Peyer's patch (tissue), 4 donors: ENCODE measurements at regions not wholly inside any gene's neighbourhood (a gene's known extent, or its start where the extent isn't known, plus 50 kb on each side); places are given as distances from the start of the nearest gene placed in this dataset.

Experiments
- DNase-seq, 3 donors: peaks; one replicate each; pipeline ENCODE4 v3.0.0-alpha.2; 2017 to 2019
- H3K27ac ChIP-seq, 4 donors: fragments of 200-600 bp; sonication (generic); one replicate each; pipeline ENCODE4 v1.5.1; 2016 to 2019
- H3K27me3 ChIP-seq, 2 donors: fragments of 200-600 bp; sonication (generic); one replicate each; pipeline ENCODE4 v1.5.1; 2019
- H3K36me3 ChIP-seq, 3 donors: fragments of 200-600 bp; sonication (generic); one replicate each; pipeline ENCODE4 v1.5.1; 2016 to 2019
- H3K4me1 ChIP-seq, 4 donors: fragments of 200-600 bp; sonication (generic); one replicate each; pipeline ENCODE4 v1.5.1; 2016 to 2019
- H3K4me3 ChIP-seq, 4 donors: fragments of 200-600 bp; sonication (generic); 1 replicate in 3 of 4; 2 replicates in 1 of 4; pipeline ENCODE4 v1.5.1; 2016 to 2019; ENCODE audit warnings: mild to moderate bottlenecking in 1 of 4
- H3K9me3 ChIP-seq, 4 donors: fragments of 200-600 bp; sonication (generic); one replicate each; pipeline ENCODE4 v1.5.1; 2016 to 2019; ENCODE audit warnings: mild to moderate bottlenecking in 1 of 4
- CTCF ChIP-seq, 6 experiments: fragments of 450-650 bp in 4 of 6; fragments of 200-600 bp in 2 of 6; sonication (generic) in 1 of 6; IDR thresholded peaks; one replicate each; pipeline ENCODE4 v1.5.1; 2017 to 2019; ENCODE audit warnings: antibody characterized with exemption in 6 of 6, mild to moderate bottlenecking in 3 of 6, moderate library complexity in 1 of 6
- POLR2A ChIP-seq, 2 donors: fragments of 450-650 bp; IDR thresholded peaks; one replicate each; pipeline ENCODE4 v1.5.1; 2017; ENCODE audit warnings: antibody characterized with exemption in 2 of 2, mild to moderate bottlenecking in 2 of 2, moderate library complexity in 2 of 2

GRCh38 chr9:75390951-75391350 is 302.6 kb downstream of the OSTF1 start:
- no peak for DNase-seq
- Histone ChIP-seq H3K9me3 (no peaks in the 10 kb centered on the region), H3K27me3 (no peaks in the 10 kb centered on the region), H3K4me3 (no peak overlapping the region), H3K36me3 (no peaks in the 10 kb centered on the region), H3K27ac (no peak overlapping the region), H3K4me1 (no peaks in the 10 kb centered on the region)
- TF ChIP-seq POLR2A (IDR thresholded peaks at IDR 0.05): no peak
- TF ChIP-seq CTCF (IDR thresholded peaks at IDR 0.05): no peak

GRCh38 chr9:75391497-75391896 is 303.2 kb downstream of the OSTF1 start:
- no peak for DNase-seq
- no peaks in the 10 kb centered on the region for H3K27me3 ChIP-seq
- H3K36me3 ChIP-seq: no peaks in the 10 kb centered on the region
- TF ChIP-seq CTCF (IDR thresholded peaks at IDR 0.05): no peak
- no peak for TF ChIP-seq POLR2A (IDR thresholded peaks at IDR 0.05)
- H3K4me3 ChIP-seq: no peak overlapping the region
- no peaks in the 10 kb centered on the region for H3K4me1 ChIP-seq
- no peaks in the 10 kb centered on the region for H3K9me3 ChIP-seq
- H3K27ac ChIP-seq: no peak overlapping the region

- Histone ChIP-seq H3K4me1 (no peaks in the 10 kb centered on the region), H3K27me3 (no peaks in the 10 kb centered on the region), H3K9me3 (no peaks in the 10 kb centered on the region), H3K4me3 (no peak overlapping the region), H3K36me3 (no peaks in the 10 kb centered on the region), H3K27ac (no peak overlapping the region)
- TF ChIP-seq POLR2A (IDR thresholded peaks at IDR 0.05): no peak
- TF ChIP-seq CTCF (IDR thresholded peaks at IDR 0.05): no peak
- no peak for DNase-seq
Observed at GRCh38 chr9:75395336-75395735, 307.0 kb downstream of the OSTF1 start.

GRCh38 chr9:75397836-75398235 is 309.5 kb downstream of the OSTF1 start:
- H3K27me3 ChIP-seq: no peaks in the 10 kb centered on the region
- H3K4me1 ChIP-seq: no peaks in the 10 kb centered on the region

GRCh38 chr9:75408391-75408790 is 320.1 kb downstream of the OSTF1 start:
- TF ChIP-seq CTCF (IDR thresholded peaks at IDR 0.05): no peak
- TF ChIP-seq POLR2A (IDR thresholded peaks at IDR 0.05): no peak
- no peaks in the 10 kb centered on the region for H3K9me3 ChIP-seq
- no peak for DNase-seq

More at GRCh38 chr9:75397836-75398235, 309.5 kb downstream of the OSTF1 start:
- no peaks in the 10 kb centered on the region for H3K36me3 ChIP-seq
- no peak for TF ChIP-seq POLR2A (IDR thresholded peaks at IDR 0.05)
- TF ChIP-seq CTCF (IDR thresholded peaks at IDR 0.05): no peak
- no peak overlapping the region for H3K27ac ChIP-seq
- H3K9me3 ChIP-seq: no peaks in the 10 kb centered on the region
- no peak for DNase-seq
- no peak overlapping the region for H3K4me3 ChIP-seq

GRCh38 chr9:75410405-75410804 is 322.1 kb downstream of the OSTF1 start:
- H3K9me3 ChIP-seq: no peaks in the 10 kb centered on the region
- H3K27me3 ChIP-seq: no peaks in the 10 kb centered on the region
- peaks cover 0 to 8% (median 0%) of the 10 kb centered on the region in 4 donors for H3K4me1 ChIP-seq
- DNase-seq: no peak
- H3K4me3 ChIP-seq: no peak overlapping the region
- H3K36me3 ChIP-seq: no peaks in the 10 kb centered on the region
- TF ChIP-seq POLR2A (IDR thresholded peaks at IDR 0.05): no peak
- TF ChIP-seq CTCF (IDR thresholded peaks at IDR 0.05): no peak
- H3K27ac ChIP-seq: no peak overlapping the region

More at GRCh38 chr9:75408391-75408790, 320.1 kb downstream of the OSTF1 start:
- no peaks in the 10 kb centered on the region for H3K36me3 ChIP-seq
- H3K4me1 ChIP-seq: no peaks in the 10 kb centered on the region
- H3K27me3 ChIP-seq: no peaks in the 10 kb centered on the region
- H3K4me3 ChIP-seq: no peak overlapping the region
- no peak overlapping the region for H3K27ac ChIP-seq
